GM12891 (cell line): ENCODE measurements at regions not wholly inside any gene's neighbourhood (a gene's known extent, or its start where the extent isn't known, plus 50 kb on each side); places are given as distances from the start of the nearest gene placed in this dataset.
"Not testable (repeated sequence)": the region's sequence is repeated elsewhere in the genome, so short reads cannot be mapped to it uniquely, and the experiment has no call there.

Source experiments
- DNase-seq: peaks from one replicate; pipeline ENCODE4 v3.0.0; 2011; ENCODE audit warnings: low spot score; ENCODE audit not compliant: insufficient read length
- FAIRE-seq: peaks from 2 replicates; lab custom pipeline; 2011; peaks lifted over from hg19 to GRCh38; lab: Jason Lieb, UNC
- PAX5 ChIP-seq: IDR thresholded peaks from 2 replicates; pipeline ENCODE4 v1.6.1; 2011; ENCODE audit warnings: low read length, moderate library complexity, mild to moderate bottlenecking; ENCODE audit not compliant: insufficient read depth, severe bottlenecking
- POLR2A ChIP-seq: IDR thresholded peaks from 2 replicates; pipeline ENCODE4 v1.6.1; 2011; ENCODE audit warnings: low read depth, low read length, control low read depth
- POLR2AphosphoS5 ChIP-seq: IDR thresholded peaks from 2 replicates; pipeline ENCODE4 v1.6.1; 2011; ENCODE audit warnings: low read depth, low read length, control low read depth
- POU2F2 ChIP-seq: IDR thresholded peaks from 2 replicates; pipeline ENCODE4 v1.6.1; 2011; ENCODE audit warnings: low read depth, mild to moderate bottlenecking, control low read depth, low read length, moderate library complexity
- SPI1 ChIP-seq: IDR thresholded peaks from 2 replicates; pipeline ENCODE4 v1.6.1; 2011; ENCODE audit warnings: low read depth, low read length, control low read depth
- TAF1 ChIP-seq: IDR thresholded peaks from 2 replicates; pipeline ENCODE4 v1.6.1; 2011; ENCODE audit warnings: low read depth, low read length, control low read depth

GRCh38 chr1:8151647-8152046, 125.5 kb upstream of the ERRFI1 start:
- TF ChIP-seq SPI1, result no peak
- no peak for TF ChIP-seq POLR2A
- no peak for TF ChIP-seq POU2F2
- no peak for TF ChIP-seq PAX5
- TF ChIP-seq POLR2AphosphoS5, result no peak
- no peak for TF ChIP-seq TAF1
- FAIRE-seq, result no peak
- DNase-seq, result no peak

GRCh38 chr1:8149756-8150155, 123.6 kb upstream of the ERRFI1 start:
- not testable (repeated sequence) for FAIRE-seq, DNase-seq

GRCh38 chr1:8147956-8148355, 121.8 kb upstream of the ERRFI1 start:
- DNase-seq (no peak), FAIRE-seq (no peak)
- no peak for TF ChIP-seq POU2F2
- no peak for TF ChIP-seq SPI1
- no peak for TF ChIP-seq POLR2AphosphoS5
- no peak for TF ChIP-seq TAF1
- no peak for TF ChIP-seq PAX5
- TF ChIP-seq POLR2A, result no peak

GRCh38 chr1:8146257-8146855, 120.2 kb upstream of the ERRFI1 start:
- TF ChIP-seq POU2F2, result no peak
- no peak for TF ChIP-seq PAX5
- no peak for TF ChIP-seq TAF1
- TF ChIP-seq POLR2AphosphoS5, result no peak
- no peak for TF ChIP-seq POLR2A
- no peak for TF ChIP-seq SPI1
- DNase-seq, result no peak
- FAIRE-seq, result no peak

- FAIRE-seq (no peak), DNase-seq (no peak)
- TF ChIP-seq SPI1 (0 out of 2 replicates have a peak, but pooled peaks have one; percentile 18), PAX5 (no peak)
These were observed 119.6 kb upstream of the ERRFI1 start for GRCh38 chr1:8145545-8146202.

GRCh38 chr1:8144323-8144722, 118.2 kb upstream of the ERRFI1 start:
- DNase-seq (no peak), FAIRE-seq (no peak)
- TF ChIP-seq SPI1 (no peak), POU2F2 (no peak), POLR2AphosphoS5 (no peak), POLR2A (no peak), PAX5 (no peak), TAF1 (no peak)

- TF ChIP-seq POLR2A, result no peak
- no peak for TF ChIP-seq TAF1
- no peak for TF ChIP-seq SPI1
- TF ChIP-seq POLR2AphosphoS5, result no peak
- TF ChIP-seq POU2F2, result no peak
- no peak for TF ChIP-seq PAX5
- DNase-seq (no peak), FAIRE-seq (no peak)
These were observed 117.0 kb upstream of the ERRFI1 start for GRCh38 chr1:8142955-8143629.

GRCh38 chr1:8139941-8140340, 113.8 kb upstream of the ERRFI1 start:
- DNase-seq (no peak), FAIRE-seq (no peak)

GRCh38 chr1:8139383-8139782, 113.3 kb upstream of the ERRFI1 start:
- DNase-seq, result no peak
- no peak for FAIRE-seq
- no peak for TF ChIP-seq POLR2AphosphoS5
- no peak for TF ChIP-seq SPI1
- no peak for TF ChIP-seq POLR2A
- no peak for TF ChIP-seq TAF1
- TF ChIP-seq PAX5, result no peak
- TF ChIP-seq POU2F2, result no peak

More at GRCh38 chr1:8139941-8140340, 113.8 kb upstream of the ERRFI1 start:
- TF ChIP-seq SPI1, result no peak
- TF ChIP-seq POLR2AphosphoS5, result no peak
- no peak for TF ChIP-seq POLR2A
- TF ChIP-seq POU2F2, result no peak
- no peak for TF ChIP-seq PAX5
- no peak for TF ChIP-seq TAF1
